CD4-positive, alpha-beta T cell treated with Interleukin-4 for 1 hour (primary cell): ENCODE measurements at regions not wholly inside any gene's neighbourhood (a gene's known extent, or its start where the extent isn't known, plus 50 kb on each side); places are given as distances from the start of the nearest gene placed in this dataset.

Source experiments
- DNase-seq, 2 donors: peaks; one replicate each; pipeline ENCODE4 v3.0.0-alpha.2; 2020 to 2022

GRCh38 chr4:110967936-110968335 is 345.1 kb upstream of the PITX2 start:
- DNase-seq = no peak

- no peak for DNase-seq
These were observed 347.8 kb upstream of the PITX2 start for GRCh38 chr4:110970642-110971041.

GRCh38 chr4:110975338-110975737 is 352.5 kb upstream of the PITX2 start:
- DNase-seq = no peak

- DNase-seq = no peak
These were observed 354.7 kb upstream of the PITX2 start for GRCh38 chr4:110977554-110977953.

GRCh38 chr4:110978761-110979160 is 355.9 kb upstream of the PITX2 start:
- no peak for DNase-seq

GRCh38 chr4:110982486-110982885 is 359.6 kb upstream of the PITX2 start:
- no peak for DNase-seq

GRCh38 chr4:110988722-110989121 is 365.8 kb upstream of the PITX2 start:
- no peak for DNase-seq

GRCh38 chr4:110989125-110989524 is 366.2 kb upstream of the PITX2 start:
- DNase-seq = no peak

GRCh38 chr4:110994781-110995180 is 371.9 kb upstream of the PITX2 start:
- DNase-seq = no peak

GRCh38 chr4:110998320-110998719 is 375.4 kb upstream of the PITX2 start:
- no peak for DNase-seq

GRCh38 chr4:111011458-111011857 is 388.6 kb upstream of the PITX2 start:
- DNase-seq = no peak

GRCh38 chr4:111013846-111014245 is 391.0 kb upstream of the PITX2 start:
- no peak for DNase-seq

- no peak for DNase-seq
These were observed 391.7 kb upstream of the PITX2 start for GRCh38 chr4:111014537-111014936.

GRCh38 chr4:111016416-111016815 is 393.5 kb upstream of the PITX2 start:
- DNase-seq = no peak

GRCh38 chr4:111018216-111018615 is 395.3 kb upstream of the PITX2 start:
- no peak for DNase-seq

- no peak for DNase-seq
These were observed 397.6 kb upstream of the PITX2 start for GRCh38 chr4:111020476-111020875.

GRCh38 chr4:111020961-111021360 is 398.1 kb upstream of the PITX2 start:
- DNase-seq = no peak

- DNase-seq = no peak
These were observed 399.9 kb upstream of the PITX2 start for GRCh38 chr4:111022758-111023157.

GRCh38 chr4:111027526-111027925 is 404.6 kb upstream of the PITX2 start:
- no peak for DNase-seq

GRCh38 chr4:111028795-111029194 is 405.9 kb upstream of the PITX2 start:
- DNase-seq = no peak

- no peak for DNase-seq
These were observed 408.2 kb upstream of the PITX2 start for GRCh38 chr4:111031001-111031579.

- no peak for DNase-seq
These were observed 408.7 kb upstream of the PITX2 start for GRCh38 chr4:111031596-111031995.

- no peak for DNase-seq
These were observed 414.9 kb upstream of the PITX2 start for GRCh38 chr4:111037591-111038360.

- no peak for DNase-seq
These were observed 418.0 kb upstream of the PITX2 start for GRCh38 chr4:111040904-111041303.

GRCh38 chr4:111043286-111043685 is 420.4 kb upstream of the PITX2 start:
- DNase-seq = no peak
